NCI-H1092 treated with DMSO at 0.1 percent for 48 hours (cell line): ENCODE measurements at regions not wholly inside any gene's neighbourhood (a gene's known extent, or its start where the extent isn't known, plus 50 kb on each side); places are given as distances from the start of the nearest gene placed in this dataset.

ENCODE experiments used
- DNase-seq: peaks from one replicate; lab custom pipeline; 2025; lab: John Stamatoyannopoulos, UW

DNA sequence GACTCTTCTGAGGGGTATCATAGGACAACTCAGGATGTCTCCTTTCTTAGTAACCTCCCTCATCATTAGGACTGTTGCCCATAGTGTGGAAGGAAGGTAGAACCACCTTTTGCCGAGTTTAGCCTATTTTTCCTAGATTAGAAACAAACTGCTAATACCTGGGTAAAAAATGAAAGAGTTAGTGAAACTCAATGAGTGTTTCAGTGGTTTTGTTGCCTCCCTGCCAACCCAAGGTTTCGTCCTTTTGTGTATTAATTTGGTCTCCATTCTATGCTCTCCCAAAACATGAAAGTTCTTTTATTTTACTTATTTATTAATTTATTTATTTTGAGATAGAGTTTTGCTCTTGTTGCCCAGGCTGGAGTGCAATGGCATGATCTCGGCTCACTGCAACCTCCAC is 174.9 kb upstream of the KCNJ16 start:
- no peak for DNase-seq

DNA sequence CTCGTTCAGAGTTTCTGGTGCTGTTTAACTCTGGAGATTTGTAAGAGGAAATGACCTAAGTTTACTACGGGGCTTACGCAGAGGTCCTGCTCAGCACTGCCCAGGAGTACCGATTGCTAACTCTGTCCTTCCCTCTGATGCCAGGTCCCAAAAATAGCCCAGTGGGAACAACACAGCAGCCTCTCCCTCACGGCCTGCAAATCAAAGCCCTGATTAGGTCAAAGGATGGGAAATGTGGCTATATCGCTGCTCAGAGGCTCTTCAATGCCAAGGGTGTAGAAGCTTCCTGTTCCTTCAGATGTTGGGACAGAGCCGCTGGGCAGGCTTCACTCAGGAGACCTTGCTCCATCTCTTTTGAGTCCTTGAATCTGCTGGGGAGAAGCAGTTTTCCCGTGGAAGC is 174.2 kb upstream of the KCNJ16 start:
- DNase-seq, result no peak

DNA sequence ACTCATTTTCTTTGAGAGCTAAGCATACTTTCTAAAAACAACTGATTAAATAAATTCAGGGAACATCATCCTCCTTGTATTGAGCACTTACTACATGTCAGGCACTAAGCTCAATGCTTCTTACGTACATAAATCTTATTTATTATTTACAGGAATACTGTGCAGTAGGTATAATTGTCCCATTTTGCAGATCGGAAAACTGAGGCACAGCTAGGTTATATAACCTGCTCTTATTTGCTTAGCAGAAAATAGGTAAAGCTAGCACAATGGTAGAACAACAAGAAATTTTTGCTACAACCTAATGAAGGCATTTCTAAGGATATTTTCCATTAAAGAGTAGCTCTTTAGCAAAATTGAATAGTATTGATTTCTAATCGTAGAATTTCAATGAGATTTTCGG is 168.7 kb upstream of the KCNJ16 start:
- DNase-seq, result no peak

DNA sequence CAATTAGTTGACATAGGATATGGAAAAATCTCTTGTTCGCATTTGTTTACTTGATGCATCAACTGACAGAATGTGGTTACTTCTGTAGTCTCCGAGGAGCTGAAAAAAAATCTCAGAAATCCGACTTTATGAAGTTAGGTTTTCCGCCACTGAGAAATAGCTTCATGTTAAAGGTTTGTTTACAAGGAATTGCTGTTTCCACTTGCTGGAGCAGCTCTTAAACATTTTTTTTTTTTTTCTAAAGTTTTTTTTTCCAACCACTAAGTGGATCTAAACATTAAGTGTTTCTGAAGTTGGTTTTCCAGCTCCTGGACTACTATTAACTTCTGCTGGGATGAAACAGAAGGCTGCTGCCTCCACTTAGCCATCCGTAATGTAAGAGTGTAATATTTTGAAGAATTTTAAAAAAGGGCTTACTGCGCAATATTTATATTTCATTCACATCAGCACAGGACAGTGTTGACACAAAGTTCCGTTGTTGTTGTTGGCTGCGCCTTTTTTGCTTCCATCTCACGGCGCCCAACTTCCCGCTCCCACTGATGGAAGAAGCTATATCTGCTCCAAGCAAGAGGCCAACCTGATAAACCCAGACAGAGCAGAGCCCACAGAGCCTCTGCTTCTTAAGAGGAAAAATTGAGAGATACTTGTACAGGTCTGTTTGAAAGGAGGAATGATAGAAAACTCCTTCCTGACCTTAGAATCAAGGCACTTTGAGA is 167.7 kb upstream of the KCNJ16 start:
- no peak for DNase-seq

DNA sequence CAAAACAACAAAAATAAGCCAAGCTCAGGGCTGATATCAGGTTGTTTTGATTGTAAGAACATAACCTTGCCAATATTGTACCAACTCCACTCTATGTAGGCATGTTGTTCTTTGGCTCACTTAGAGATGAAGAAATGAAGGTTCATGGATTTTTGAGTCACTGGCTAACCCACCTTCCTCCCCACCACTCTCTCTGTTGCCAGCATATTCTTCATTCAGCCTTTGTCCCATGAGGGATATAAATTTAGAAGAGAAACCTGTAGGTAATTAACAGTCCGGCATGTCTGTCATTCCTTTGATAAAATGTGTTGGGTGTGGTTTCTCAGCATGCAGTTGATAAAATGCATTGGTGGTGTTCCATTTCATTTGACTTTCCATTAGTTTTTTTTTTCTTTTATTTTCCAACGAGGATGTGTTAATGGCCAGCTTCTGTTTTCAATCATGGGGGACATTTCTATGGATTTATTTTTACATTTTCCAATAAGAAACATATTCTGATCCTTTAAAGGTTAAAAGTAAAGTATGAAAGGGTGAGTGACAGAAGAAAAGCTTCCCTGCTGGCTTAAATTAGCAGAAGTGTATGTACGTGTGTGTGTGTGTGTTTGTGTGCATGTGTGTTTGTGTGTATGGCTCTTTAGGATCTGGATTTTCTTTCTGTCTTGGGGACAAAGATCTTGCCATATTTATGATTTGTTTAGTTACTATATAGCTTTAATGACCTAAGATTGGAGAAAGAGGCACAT is 166.2 kb upstream of the KCNJ16 start:
- DNase-seq, result no peak

DNA sequence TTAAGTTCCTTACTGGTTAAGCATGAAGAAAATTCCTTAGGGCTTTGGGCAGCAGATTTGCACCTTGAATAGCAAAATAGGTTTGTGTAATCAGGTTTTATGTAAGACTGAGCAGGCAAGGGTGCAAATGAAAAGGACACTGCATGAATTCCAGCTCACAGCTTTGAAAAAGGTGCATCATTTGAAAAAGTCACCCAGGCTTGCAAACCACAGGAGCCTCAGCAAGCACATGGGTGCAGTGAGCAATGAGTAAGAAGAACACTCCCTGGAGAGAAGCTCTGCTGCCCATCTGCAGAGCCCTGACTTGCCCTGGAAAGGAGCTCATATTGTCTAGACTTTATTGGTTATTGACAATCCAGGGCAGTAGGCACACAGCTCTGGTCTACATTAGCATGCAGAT is 165.6 kb upstream of the KCNJ16 start:
- DNase-seq, result no peak

DNA sequence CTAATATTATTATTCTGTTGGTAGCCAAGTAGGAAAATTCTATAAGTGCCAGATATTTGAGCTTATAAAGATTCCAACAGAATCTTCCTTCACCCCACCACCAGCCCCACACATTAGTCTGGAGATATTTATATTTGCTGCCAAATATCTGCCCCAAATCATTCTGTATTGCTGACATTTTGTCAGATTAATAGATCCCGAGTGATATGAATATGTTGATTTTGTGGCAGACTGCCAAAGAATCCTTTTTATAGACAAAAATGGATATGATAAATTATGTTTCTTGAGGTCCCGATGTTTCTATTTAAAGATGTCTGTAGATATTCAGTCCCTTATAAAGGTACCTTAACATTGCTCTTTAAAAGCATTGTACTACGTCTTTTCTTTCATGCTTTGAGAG is 162.2 kb upstream of the KCNJ16 start:
- no peak for DNase-seq

DNA sequence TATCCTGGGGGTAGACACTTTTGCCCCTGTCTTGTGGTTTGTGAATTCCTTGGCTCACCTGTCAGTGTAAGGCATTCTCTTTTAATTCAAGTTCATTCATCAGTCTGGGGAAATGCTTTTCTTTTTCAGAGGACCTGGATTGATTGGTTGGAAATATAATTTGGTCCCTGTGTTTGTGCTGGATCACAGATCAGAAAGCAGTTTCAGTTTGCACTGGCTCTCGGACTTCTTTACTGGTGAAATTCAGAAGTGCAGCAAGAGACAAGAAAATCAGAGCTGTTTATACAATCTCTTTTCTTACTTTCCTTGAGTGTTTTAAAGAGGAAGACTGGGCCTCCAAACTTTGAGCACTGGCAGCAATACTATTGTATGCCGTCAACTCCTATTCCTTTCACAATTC is 161.8 kb upstream of the KCNJ16 start:
- DNase-seq, result no peak

DNA sequence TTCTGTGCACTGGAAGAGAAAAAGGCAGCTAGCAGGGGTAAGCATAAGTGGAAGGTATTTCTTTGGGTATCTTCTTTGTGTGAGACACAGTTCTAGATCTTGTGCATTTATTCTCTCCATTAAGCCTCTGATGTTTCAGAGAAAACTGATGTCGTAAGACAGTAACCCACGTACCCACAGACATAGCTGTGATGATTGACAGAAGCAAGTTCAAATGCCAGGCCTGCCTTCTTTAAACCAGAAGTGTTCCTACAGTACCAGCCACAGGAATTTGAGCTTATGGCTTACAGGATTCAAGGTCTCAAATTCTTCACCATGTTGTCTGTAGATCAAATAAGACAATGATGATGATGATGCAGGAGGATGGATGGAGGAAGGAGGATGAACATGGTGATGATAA is 161.4 kb upstream of the KCNJ16 start:
- DNase-seq, result no peak

DNA sequence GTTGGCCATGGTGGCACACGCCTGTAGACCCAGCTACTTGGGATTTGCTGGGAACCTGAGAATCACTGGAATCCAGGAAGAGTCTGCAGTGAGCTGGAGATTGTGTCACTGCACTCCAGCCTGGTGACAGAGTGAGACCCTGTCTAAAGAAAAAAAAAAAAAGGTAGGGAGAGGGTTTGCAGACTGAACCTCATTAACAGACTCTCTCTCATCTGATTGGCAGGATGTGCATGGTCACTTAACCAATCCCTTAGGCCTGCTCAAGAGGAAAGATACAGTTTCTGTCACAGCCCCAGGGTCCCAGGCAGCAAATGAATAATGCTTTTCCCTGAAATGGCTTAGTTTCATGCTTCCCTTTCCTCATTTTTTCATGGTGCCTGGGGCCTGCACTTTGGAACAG is 160.5 kb upstream of the KCNJ16 start:
- DNase-seq, result no peak

DNA sequence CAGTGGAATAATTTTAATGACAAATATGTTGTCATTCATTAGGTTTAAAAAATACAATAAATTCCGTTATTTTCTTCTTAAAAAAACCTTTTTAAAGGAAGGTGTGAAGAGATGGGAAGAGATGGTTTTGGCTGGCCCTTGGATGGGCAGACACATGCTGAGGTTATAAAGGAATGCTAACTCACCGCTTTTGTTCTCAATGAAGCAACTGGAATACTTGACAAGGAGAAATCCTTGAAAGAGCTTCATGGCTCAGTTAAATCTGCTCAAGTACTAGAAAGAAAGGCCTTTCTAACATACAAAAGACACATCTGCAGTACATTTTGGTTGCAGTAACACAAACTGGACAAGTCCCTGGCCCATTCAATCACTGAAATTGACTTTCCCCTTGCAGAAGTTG is 158.3 kb upstream of the KCNJ16 start:
- DNase-seq, result no peak

DNA sequence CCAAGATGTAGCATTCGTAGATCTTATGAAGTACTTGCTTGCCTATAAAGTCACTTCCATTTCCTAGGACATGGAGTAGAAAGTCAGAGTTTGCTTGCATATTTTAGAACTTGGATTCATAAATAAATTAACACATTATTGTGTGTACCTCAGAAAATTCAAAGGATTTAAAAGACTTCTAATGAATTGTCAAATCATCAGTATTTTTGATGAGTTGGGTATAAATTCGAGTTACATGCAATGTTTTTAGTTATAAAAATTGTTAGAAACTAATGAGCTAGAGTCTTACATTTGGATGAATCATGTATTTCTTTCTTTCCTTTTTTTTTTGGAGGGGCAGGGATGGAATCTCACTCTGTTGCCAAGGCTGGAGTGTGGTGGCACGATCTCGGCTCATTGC is 156.9 kb upstream of the KCNJ16 start:
- DNase-seq, result no peak

DNA sequence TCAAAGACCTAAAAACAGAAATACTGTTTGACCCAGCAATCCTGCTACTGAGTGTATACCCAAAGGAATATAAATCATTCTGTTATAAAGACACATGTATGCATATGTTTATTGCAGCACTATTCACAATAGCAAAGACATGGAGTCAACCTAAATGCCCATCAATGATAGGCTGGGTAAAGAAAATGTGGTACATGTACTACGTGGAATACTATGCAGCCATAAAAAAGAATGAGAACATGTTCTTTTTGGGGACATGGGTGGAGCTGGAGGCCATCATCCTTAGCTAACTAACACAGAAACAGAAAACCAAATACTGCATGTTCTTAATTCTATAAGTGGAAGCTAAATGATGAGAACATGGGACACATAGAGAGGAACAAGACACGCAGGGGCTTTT is 155.2 kb upstream of the KCNJ16 start:
- no peak for DNase-seq

DNA sequence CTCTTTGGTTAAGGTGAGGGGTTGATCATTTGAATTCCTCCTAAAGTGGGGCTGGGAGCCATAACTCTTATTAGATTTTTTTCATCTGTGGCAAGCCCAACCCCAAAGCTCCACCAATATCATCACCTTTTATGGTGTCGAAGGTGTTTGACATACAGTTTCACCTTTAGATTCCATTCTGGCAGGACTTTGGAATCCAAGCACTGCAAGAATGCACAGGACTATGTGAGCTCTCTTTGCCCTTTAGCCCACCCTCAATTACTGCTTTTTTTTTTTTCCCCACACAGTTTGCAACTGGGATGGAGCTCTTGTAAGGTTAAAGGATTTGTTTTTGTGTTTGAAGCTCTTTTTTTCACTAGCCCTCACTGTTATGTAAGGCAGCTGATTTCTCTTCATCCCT is 154.0 kb upstream of the KCNJ16 start:
- no peak for DNase-seq

DNA sequence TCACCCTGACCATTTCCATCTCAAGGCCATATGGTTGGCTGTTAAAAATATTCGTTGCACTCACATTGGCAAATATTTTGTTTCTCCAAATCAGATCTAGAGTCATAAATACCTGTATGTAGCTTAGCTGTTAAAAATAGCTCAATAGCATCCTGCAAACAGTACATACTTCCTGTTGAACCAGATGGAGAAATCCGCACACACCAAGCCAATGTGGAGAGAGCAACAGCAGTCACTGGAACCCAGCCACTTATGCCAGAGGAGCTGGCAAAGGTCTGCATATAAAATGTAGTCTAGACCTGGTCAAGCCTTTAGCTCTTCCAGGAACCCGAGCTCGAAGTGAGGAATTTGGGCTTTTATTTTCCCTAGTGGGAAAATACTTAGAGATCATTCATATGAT is 146.4 kb upstream of the KCNJ16 start:
- no peak for DNase-seq

DNA sequence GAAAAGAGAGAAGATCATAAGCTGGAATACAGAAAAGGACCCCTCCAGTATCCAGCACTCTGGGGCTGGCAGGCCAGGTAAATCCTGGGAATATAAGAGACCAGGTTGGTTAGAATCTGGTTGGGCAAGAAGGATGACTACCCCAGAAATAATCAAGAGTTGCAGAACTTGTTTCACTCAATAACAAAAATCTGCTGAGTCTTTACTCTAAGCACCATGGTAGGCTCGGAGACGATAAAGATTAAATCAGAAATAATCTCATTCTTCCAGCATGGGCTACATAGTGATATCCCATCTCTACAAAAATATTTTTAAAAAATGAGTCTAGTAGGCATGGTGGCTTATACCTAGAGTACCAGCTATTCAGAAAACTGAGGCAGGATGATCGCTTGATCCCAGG is 138.0 kb upstream of the KCNJ16 start:
- no peak for DNase-seq

DNA sequence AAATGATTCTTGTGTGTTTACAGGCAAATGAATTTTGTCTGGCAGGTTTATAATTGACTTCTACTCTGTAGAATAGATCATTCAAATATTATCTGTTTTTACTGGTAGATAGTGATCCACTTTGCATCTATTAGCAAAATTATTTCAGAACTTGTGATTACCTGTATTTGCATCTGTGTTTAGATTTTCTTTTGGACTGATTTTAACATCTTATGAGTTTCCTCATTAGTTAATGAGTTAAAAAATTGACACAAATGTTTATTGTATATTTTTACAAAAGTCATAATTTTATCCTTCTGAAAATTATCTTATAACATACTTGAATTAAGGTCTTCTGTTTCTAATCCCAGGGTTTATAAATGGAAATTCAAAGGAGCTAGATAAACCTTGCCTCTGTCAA is 132.0 kb upstream of the KCNJ16 start:
- no peak for DNase-seq

DNA sequence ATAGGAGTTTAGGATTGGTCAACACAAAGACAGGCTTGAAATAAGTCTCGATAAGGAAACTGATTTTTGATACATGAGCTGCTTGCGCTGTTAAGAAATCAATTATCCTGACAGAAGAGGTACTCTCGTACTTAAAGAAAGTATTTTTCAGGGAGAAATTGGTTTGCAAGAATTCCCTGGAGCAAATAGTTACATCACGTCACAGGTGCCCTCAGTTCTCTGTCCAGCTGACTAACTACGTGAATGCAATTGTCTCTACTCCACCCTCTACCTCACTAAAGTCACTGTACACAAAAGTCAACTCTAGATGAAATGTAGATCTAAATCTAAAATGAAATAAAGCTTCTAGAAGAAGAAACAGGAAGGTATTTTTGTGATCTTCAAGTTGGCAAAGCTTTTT is 130.6 kb upstream of the KCNJ16 start:
- DNase-seq, result no peak

DNA sequence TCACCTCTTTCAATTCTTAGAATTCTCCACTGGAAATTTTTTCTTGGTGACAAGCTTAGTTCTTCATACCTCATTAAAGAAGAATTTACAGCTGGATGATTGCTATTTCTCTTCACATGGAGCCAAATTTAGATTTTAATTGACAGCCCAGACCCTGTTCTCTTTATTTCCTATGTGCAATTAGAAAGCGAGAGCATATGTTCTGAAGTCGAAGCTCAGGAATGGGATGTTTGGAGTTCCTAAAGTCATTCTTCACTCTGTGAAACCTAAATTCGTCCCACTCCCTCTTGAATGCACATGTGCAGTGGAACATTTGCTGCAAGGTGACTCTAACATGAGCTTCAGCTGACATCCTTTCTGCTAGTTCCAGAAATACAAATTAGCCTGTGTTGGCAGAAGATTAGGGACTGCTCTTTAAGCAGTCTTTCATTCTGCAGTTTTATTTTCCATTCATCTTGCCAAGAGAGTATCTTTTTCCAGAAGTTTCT is 129.3 kb upstream of the KCNJ16 start:
- DNase-seq, result no peak

DNA sequence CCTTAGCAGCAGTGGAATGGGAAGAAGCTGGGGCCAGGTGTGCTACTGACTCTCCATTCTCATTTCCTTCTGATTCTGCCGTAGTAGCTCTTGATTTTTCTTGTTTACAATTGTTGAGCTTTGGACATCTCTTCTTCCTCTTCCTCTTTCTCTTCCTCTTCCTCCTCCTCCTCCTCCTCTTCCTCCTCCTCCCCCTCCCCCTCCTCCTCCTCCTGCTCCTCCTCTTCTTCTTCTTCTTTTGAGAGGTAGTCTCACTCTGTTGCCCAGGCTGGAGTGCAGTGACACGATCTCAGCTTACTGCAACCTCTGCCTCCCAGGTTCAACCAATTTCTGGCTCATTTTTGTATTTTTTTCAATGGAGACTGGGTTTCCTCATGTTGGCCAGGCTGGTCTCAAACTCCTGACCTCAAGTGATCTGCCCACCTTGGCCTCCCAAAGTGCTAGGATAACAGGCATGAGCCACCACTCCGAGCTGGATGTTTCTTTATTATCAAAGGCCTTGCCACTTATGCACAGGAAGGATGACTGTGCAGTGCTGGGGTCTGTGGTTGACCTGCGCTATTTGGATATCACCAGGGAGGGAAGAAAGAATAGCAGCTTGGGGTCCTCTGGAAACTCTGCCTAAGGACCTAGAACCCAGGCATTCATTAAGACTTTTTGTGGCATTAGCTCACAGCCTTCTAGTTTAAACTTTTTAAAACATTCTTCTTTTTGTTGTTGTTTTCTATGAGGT is 127.8 kb upstream of the KCNJ16 start:
- DNase-seq, result no peak

DNA sequence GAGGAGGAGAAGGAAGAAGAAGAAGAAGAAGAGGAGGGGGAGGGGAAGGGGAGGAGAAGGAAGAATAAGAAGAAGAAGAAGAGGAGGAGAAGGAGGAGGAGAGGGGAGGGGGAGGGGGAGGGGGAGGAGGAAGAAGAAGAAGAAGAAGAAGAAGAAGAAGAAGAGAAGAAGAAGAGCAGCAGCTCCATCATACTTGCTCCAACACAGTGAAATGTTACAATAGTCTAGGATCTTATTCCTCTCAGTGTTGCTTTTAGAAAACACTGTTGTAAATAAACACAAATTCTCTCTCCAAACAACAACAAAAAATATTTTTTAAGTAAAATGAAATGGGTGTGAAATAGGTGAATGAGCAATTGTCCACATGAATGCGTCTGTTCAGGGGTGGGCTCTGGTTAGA is 126.6 kb upstream of the KCNJ16 start:
- no peak for DNase-seq

DNA sequence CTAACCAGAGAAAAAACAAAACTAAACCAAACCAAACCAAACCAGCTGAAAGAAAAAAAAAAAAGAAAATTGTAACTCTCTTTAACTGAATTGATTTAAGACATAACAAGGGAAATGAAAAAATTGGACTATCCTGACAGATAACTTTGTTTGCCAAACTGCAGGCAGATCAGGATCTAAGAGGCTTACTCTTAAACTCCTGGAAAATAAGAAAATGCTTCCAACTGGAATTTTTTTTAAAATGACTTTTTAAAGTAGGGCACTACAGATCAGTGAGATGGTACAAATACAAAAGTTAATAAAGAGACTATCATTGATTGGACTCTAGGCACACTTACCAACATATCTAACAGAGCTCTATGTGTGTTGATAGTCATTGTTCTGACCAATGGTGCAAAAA is 125.5 kb upstream of the KCNJ16 start:
- no peak for DNase-seq
